HG02885 (cell line): ENCODE measurements at regions not wholly inside any gene's neighbourhood (a gene's known extent, or its start where the extent isn't known, plus 50 kb on each side); places are given as distances from the start of the nearest gene placed in this dataset.
"Not testable (repeated sequence)": the region's sequence is repeated elsewhere in the genome, so short reads cannot be mapped to it uniquely, and the experiment has no call there.

Experiments used
- ATAC-seq: cut with Tn5 transposase; IDR thresholded peaks from one replicate; pipeline ENCODE4 v1.9.1; 2021; ENCODE audit warnings: mild to moderate bottlenecking; ENCODE audit not compliant: unreplicated experiment, poor library complexity

GRCh38 chr5:175351126-175351525, 92.9 kb downstream of the DRD1 start:
- no peak for ATAC-seq

DNA sequence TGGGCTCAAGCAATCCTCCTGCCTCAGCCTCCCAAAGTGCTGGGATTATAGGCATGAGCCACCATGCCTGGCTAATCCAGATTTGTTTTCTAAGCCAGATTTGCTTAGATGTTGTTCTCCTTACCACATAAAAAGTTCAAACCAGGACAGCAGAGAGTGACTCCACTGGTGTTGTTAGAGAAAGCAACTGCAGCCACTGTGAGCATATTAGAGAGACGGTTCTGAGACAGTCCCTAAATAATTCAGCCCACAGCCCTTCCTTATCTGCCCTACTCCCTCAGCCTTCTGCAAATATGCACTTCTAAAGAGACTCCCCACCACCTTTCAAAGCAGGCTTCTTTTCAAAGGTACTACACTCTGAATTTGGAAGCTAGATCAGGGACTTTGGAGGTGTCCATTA, 96.1 kb downstream of the DRD1 start:
- no peak for ATAC-seq

GRCh38 chr5:175347027-175347426, 97.0 kb downstream of the DRD1 start:
- no peak for ATAC-seq

DNA sequence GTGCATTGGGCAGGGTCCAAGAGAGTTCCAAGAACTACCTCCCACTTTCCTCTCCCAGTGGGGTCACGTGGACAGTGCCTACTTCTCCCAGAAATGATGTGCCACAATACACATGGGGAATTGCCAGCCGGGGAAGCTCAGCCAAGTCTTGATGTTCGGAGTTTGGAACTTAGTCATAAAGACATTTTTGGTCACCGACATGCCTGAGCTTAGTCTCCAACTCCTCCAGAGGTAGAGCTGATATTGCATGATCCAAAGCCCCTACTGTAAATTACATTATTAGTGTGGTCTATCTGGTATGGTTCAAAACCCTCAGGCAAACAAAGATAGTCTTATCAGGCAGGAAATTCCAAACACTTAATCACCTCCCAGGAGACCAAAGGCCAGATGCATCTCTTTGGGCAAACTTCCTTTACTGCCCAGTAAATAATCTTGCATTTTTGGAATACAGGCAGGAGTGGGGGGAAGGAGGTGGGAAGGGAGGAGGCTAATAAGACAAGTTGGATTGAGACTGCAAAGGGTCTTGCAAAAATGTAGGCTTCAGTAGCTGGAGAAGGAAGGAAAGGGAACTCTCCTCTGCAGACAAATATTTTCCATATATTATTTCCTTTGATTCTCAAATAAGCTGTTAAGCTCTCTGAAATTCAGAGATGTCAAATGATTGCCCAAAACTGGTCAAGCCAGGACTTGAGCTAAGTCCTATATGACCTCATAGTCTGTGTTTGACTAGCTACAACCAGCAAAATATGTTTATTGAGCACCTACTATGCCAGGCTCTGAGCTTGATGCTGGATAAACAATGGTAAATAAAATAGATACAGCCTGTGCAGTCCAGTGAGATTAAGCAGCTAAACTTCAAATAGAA, 99.4 kb downstream of the DRD1 start:
- no peak for ATAC-seq

DNA sequence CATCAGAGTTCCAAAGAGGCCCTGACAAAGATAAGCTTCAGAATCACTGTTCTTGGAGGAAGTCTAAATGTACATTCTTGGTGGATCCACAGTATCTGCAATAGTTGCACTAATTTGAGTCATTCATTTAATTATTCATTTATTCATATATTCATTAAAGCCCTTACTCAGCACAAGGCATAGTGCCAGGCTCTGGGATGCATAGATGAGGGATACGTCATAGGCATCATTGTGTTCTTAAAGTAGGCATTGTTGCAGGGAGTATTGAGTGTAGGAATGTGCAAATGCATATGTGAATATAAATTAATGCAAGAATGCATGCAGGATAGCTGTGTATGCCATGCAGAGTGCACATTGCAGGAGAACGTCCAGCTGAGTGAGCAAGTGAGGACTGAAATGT, 100.7 kb downstream of the DRD1 start:
- no peak for ATAC-seq

DNA sequence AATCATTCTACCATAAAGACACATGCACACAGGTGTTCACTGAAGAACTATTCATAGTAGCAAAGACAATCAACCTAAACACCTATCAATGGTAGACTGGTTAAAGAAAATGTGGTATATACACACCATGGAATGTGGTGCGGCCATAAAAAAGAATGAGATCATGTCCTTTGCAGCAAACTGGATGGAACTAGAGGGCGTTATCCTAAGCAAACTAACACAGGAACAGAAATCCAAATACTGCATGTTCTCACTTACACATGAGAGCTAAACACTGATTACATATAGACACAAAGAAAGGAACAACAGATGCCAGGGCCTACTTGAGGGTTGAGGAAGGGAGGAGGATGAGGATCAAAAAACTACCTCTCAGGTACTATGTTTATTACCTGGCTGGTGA, 103.8 kb downstream of the DRD1 start:
- ATAC-seq = no peak

DNA sequence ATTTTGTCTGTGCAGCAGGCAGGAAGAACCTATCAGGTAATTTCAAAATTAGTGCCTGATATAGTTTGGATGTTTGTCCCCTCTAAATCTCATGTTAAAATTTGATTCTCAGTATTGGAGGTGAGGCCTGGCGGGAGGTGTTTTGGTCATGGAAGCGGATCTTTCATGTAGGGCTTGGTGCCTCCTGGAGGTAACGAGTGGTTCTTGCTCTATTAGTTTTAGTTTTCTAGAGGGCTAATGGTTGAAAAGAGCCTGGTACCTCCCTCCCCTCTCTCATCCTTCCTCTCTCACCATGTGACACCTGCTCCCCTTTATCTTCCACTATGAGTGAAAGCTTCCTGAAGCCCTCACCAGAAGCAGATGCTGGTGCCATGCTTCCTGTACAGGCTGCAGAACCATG, 106.3 kb downstream of the DRD1 start:
- no peak for ATAC-seq

GRCh38 chr5:175336781-175337180, 107.2 kb downstream of the DRD1 start:
- no peak for ATAC-seq

DNA sequence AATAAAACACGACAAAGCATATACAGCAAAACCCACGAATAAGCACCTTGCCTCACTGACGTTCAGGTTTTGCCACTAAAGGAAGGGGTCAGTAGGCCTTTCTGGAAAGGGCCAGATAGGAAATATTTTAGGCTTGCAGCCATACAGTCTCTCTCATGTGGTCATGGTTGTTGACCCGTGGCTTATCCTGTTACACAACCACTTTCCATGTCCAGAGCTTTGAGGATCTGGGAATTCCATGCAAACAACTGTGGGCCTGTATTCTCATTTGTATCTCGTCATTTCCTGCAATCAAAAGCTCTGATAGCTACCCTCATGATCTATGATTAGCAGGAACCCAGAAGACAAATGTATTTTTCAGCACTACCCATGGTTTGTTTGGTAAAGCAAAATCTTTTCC, 108.3 kb downstream of the DRD1 start:
- ATAC-seq = no peak

DNA sequence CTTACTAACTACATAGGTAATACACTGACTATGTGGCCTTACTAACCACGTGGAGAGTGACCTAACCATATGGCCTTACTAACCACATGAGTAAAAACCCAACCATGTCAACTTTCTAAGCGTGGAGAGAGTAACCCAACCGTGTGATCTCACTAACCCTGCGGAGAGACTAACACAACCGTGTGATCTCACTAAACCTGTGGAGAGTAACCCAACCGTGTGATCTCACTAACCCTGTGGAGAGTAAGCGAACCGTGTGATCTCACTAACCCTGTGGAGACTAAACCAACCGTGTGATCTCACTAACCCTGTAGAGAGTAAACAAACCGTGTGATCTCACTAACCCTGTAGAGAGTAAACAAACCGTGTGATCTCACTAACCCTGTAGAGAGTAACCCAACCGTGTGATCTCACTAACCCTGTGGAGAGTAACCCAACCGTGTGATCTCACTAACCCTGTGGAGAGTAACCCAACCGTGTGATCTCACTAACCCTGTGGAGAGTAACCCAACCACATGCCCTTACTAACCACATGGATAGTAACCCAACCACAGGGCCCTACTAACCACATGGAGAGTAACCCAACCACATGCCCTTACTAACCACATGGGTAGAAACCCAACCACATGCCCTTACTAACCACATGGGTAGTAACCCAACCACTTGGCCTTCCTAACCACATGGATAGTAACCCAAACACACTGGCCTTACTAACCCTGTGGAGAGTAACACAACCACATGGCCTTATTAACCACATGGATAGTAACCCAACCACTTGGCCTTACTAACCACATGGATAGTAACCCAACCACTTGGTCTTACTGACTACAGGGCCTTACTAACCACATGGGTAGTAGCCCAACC, 112.6 kb downstream of the DRD1 start:
- ATAC-seq = not testable (repeated sequence)

DNA sequence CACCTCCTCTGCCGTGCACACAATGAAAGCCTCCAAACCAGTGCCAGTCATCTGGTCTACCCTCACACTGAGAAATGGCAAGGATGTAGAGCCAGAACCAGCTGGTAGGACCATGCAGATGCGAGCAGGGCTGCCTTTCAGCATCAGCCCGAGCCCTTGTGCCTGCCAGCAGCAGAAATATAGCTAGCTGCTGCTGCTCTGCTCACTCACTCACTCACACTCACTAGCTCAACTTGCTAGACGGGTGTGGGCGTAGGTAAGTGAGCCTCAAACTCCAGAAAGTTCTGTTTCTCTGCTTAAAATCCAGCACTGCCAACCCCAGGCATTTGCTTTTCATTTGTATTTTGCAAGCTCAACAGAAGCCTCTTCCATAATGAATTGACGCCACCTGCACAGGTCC, 114.0 kb downstream of the DRD1 start:
- ATAC-seq = no peak

GRCh38 chr5:175328687-175329086, 115.3 kb downstream of the DRD1 start:
- no peak for ATAC-seq

GRCh38 chr5:175328176-175328575, 115.8 kb downstream of the DRD1 start:
- ATAC-seq = no peak

DNA sequence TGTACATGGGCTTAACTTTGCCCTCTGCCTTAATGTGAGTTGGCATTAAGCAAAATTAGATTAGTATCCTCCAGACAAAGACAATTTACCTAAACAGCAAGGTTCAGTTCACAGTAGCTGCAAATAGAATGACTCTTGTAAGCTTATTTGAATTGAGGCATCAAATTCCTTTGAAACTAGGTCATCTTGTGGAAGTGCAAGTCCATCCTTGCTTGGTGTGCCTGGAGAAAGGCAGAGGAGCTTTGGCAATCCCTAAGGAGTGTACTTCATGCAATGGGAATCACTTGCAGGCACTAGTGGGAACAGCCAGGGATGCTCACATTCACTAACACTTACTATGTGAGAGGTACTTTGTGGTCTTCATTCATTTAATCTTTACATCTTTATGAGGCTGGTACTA, 118.3 kb downstream of the DRD1 start:
- ATAC-seq = no peak

DNA sequence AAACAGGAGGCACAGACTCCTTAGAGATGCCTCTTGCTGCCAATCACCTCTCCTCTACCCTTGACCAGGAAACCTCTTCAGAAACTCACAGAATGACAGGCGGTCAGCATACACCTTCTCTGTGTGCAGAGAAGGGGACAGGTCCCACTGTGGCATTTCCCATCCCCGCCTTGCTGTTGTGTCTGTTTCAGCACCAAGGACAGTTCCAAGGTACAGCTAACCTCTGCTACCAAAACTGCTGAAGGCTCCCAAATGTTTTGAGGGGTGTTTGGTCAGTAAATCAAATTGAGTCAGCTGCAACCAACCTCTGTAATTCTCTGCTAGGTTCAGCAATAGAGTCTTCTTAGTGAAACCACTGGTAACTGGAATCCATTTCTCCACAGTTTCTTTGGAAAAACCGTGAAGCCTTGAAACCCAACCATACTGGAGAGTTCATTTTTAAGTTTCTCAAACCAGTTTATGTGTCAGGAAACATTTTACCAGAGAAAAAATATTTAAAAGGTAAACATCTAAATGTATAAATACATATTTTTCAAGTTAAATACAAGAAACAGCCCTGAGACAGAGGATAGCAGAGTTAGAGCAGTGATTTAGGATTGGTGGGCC, 122.0 kb downstream of the DRD1 start:
- ATAC-seq = no peak

- no peak for ATAC-seq
Measured at GRCh38 chr5:175319199-175319598, 124.8 kb downstream of the DRD1 start.

DNA sequence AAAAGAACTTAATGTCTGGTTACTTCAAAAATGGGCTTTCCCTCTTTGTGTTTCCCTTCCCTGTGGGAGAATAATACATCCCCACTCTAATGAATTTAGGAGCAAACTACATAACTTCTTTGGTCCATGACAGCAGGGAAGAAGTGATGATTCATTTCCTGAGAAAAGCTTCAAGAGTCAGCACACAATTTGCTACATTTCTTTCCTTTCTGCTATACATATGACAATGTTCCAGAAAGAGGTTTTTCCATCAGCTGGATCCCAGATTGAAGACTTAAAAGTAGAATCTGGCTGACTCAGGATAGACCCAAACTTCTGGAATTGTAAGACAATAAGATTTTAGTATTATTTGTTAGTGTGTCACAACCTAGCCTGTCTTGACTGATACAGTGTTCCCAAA, 126.1 kb downstream of the DRD1 start:
- ATAC-seq = no peak

- no peak for ATAC-seq
Measured at GRCh38 chr5:175309218-175309810, 134.7 kb downstream of the DRD1 start.

DNA sequence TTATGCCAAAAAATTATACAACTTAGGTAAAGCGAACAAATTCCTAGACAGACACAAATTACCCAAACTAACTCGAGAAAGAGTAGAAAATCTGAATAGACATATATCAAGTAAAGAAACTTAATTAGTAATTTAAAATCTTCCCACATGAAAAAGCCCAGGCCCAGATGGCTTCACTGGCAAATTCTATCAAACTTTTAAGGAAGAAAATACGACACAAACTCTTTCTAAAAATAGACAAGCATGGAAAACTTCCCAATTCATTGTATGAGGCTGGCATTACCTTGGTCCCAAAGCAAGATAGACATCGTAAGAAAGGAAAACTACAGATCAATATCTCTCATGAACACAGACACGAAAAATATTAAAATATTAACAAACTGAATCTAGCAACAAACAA, 135.3 kb downstream of the DRD1 start:
- no peak for ATAC-seq

- no peak for ATAC-seq
Measured at GRCh38 chr5:175306381-175306780, 137.6 kb downstream of the DRD1 start.

- ATAC-seq = no peak
Measured at GRCh38 chr5:175305251-175305650, 138.7 kb downstream of the DRD1 start.
